SK-N-SH treated with all-trans-retinoic acid at 6 μM for 48 hours (cell line): ENCODE measurements at regions not wholly inside any gene's neighbourhood (a gene's known extent, or its start where the extent isn't known, plus 50 kb on each side); places are given as distances from the start of the nearest gene placed in this dataset.

ENCODE experiments used
- ISL1 ChIP-seq: fragments of 250-450 bp; sonication (Bioruptor Pico); IDR thresholded peaks from 2 replicates; pipeline ENCODE4 v2.1.2; 2022; ENCODE audit warnings: mild to moderate bottlenecking, moderate library complexity
- PPARA ChIP-seq: fragments of 250-450 bp; sonication (Bioruptor Pico); IDR thresholded peaks from 2 replicates; pipeline ENCODE4 v1.5.0; 2020; ENCODE audit warnings: mild to moderate bottlenecking, borderline replicate concordance

DNA sequence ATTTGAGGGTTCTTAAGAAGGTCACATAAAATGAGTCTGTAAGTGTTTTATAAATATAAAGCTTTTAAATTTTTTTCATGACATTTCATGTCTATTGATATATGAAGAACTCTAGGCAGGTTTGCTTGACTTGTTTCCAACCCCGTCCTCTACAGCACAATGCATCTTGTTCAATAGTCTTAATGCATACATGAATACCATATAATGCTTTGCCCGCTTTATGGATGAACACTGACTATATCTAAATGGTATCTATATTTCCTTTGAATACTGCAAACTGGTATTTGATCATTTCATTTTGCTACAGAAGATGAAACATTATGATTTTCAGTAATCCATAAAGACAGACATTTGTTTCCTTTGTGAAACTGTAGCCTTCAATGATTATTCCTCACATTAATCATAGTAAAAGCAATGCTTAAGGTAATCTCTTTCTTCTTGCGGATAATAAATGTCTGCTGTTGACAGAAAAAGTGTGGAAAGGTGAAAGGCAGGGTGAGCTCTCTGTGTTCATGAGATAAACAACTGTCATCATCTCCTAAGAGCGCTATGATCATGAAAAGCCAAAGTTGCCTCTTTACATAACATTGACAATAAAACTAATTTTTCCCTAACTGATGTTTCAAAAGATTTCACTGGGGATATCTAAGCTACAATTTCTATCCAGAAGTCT, 645.1 kb downstream of the CDH8 start:
- no peak for TF ChIP-seq PPARA
- no peak for TF ChIP-seq ISL1 (CRISPR knock-in tag)
